HFFc6 (cell line): ENCODE measurements at regions not wholly inside any gene's neighbourhood (a gene's known extent, or its start where the extent isn't known, plus 50 kb on each side); places are given as distances from the start of the nearest gene placed in this dataset.
"Not testable (repeated sequence)": the region's sequence is repeated elsewhere in the genome, so short reads cannot be mapped to it uniquely, and the experiment has no call there.

Experiments
- DNase-seq: peaks from one replicate; pipeline ENCODE4 v3.0.0-alpha.2; 2018
- H3K27ac Mint-ChIP-seq: 2 replicates; pipeline ENCODE4 v1.8.0; 2020; ENCODE audit warnings: mild to moderate bottlenecking, mixed read lengths
- H3K27me3 Mint-ChIP-seq: 2 replicates; pipeline ENCODE4 v1.8.0; 2021; ENCODE audit warnings: mild to moderate bottlenecking, moderate library complexity, mixed read lengths; ENCODE audit not compliant: insufficient read depth
- H3K36me3 Mint-ChIP-seq: 2 replicates; pipeline ENCODE4 v1.8.0; 2021; ENCODE audit warnings: low read depth, mixed read lengths
- H3K4me1 Mint-ChIP-seq: 2 replicates; pipeline ENCODE4 v1.8.0; 2020; ENCODE audit warnings: low read depth, mixed read lengths
- H3K4me3 Mint-ChIP-seq: 2 replicates; pipeline ENCODE4 v1.8.0; 2020; ENCODE audit warnings: mild to moderate bottlenecking, moderate library complexity, mixed read lengths
- H3K9me3 Mint-ChIP-seq: 2 replicates; pipeline ENCODE4 v1.8.0; 2020; ENCODE audit warnings: mild to moderate bottlenecking, mixed read lengths
- TF ChIP-seq, protein P1 (sequence below): fragments of 200-600 bp; sonication (generic); IDR thresholded peaks from 2 replicates; pipeline ENCODE4 v1.5.0; 2021; ENCODE audit warnings: antibody characterized with exemption, mild to moderate bottlenecking

DNA sequence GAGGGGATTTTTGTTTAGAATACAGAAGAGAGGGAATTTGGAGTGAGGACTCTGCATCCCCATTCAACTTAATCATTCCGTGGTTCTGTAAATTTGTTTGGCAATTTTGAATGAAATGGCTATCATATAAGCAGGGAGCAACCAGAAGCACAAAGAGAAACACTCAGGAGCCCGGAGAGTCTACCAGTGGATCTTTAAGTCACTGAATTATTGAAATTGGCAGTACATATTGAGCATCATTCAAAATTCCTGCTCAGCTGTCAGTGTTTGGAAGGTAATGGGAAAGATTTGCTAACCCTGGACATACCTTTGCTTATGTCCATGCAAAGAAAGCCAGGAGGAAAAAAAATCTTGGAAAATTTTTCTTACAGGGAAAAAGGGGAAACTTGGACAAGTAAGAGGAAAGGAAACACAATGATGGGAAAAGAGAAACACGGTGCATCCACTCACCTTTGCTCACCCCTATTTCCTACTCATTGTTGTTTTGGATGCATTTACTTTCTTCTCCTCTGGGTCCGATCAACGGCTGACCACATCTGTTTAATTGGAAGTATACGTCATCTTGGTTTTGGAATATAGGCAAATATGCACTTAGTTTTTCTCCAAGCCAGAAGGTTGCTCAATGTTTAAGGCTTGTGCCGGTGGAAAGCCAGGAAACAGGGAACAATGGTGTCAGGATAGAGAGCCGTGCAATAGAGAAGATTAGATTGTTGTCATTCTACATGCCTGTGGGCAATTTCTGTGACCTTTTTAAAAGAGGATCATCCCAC is 243.0 kb upstream of the LYPLAL1 start:
- TF ChIP-seq, protein P1, sequence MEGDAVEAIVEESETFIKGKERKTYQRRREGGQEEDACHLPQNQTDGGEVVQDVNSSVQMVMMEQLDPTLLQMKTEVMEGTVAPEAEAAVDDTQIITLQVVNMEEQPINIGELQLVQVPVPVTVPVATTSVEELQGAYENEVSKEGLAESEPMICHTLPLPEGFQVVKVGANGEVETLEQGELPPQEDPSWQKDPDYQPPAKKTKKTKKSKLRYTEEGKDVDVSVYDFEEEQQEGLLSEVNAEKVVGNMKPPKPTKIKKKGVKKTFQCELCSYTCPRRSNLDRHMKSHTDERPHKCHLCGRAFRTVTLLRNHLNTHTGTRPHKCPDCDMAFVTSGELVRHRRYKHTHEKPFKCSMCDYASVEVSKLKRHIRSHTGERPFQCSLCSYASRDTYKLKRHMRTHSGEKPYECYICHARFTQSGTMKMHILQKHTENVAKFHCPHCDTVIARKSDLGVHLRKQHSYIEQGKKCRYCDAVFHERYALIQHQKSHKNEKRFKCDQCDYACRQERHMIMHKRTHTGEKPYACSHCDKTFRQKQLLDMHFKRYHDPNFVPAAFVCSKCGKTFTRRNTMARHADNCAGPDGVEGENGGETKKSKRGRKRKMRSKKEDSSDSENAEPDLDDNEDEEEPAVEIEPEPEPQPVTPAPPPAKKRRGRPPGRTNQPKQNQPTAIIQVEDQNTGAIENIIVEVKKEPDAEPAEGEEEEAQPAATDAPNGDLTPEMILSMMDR, result no peak
- H3K27ac Mint-ChIP-seq, result no peak overlapping the region

DNA sequence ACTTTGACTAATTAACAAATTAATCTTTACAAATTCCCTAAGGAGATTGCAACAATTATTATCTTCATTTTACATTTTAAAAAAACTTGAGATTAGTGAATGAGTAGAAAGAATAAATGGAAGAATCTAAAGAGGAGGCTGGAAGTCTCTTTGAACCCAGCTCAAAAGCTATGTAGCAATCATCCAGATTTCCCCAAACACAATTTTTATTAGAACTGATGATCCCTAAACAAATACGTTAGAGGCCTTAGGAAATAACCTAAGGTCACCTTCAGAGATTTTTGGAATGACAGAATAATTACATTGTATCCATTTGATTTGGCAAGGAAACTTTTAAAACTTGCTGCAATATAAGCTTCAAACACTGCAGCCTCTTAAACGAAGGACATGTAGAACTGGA is 242.4 kb upstream of the LYPLAL1 start:
- Mint-ChIP-seq H3K4me3 (no peak overlapping the region), H3K9me3 (peaks cover 10% of the 10 kb centered on the region), H3K4me1 (no peaks in the 10 kb centered on the region), H3K36me3 (peaks cover 6% of the 10 kb centered on the region; the same call in 1 of the 2 replicates), H3K27me3 (no peaks in the 10 kb centered on the region; the same call in 1 of the 2 replicates), H3K27ac (no peak overlapping the region)
- DNase-seq, result no peak
- TF ChIP-seq, protein P1, result no peak

More for the DNA sequence above, 243.0 kb upstream of the LYPLAL1 start:
- Mint-ChIP-seq H3K4me3 (no peak overlapping the region), H3K9me3 (peaks cover 3% of the 10 kb centered on the region), H3K4me1 (no peaks in the 10 kb centered on the region), H3K27me3 (no peaks in the 10 kb centered on the region; the same call in 1 of the 2 replicates), H3K36me3 (peaks cover 4% of the 10 kb centered on the region; the same call in 1 of the 2 replicates)
- peak; percentile 35 for DNase-seq

DNA sequence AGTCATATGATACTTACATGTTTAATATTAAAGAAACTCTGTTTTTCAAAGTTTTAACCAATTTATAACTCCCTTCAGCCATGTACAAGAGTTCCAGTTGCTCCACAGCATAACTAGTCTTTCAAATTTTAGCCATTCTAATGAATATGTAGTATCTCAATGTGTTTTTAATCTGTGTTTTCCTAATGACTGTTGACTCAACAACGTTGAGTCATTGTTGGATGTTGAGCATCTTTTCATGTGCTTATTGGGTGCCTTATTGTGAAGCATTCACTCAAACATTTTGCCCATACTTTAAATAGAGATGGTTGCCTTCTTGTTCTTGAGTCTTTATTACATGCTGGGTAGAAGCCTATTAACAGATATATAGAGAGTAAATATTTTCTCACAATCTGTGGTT is 240.2 kb upstream of the LYPLAL1 start:
- H3K4me1 Mint-ChIP-seq, result no peaks in the 10 kb centered on the region
- peaks cover 2% of the 10 kb centered on the region; the same call in 1 of the 2 replicates for H3K27me3 Mint-ChIP-seq
- H3K27ac Mint-ChIP-seq, result no peak overlapping the region
- H3K4me3 Mint-ChIP-seq, result no peak overlapping the region
- TF ChIP-seq, protein P1, result no peak
- no peak for DNase-seq
- H3K36me3 Mint-ChIP-seq, result peaks cover 6% of the 10 kb centered on the region; the same call in 1 of the 2 replicates
- peaks cover 16% of the 10 kb centered on the region for H3K9me3 Mint-ChIP-seq

DNA sequence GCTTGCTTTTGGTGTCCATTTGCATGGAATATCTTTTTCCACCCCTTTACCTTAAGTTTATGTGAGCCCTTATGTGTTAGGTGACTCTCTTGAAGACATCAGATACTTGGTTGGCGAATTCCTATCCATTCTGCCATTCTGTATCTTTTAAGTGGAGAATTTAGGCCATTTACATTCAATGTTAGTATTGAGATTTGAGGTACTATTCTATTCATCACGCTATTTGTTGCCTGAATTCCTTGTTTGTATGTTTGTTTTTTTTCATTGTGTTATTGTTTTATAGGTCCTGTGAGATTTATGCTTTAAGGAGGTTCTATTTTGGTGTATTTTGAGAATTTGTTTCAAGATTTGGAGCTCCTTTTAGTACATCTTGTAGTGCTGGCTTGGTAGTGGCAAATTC is 238.3 kb upstream of the LYPLAL1 start:
- peaks cover 24% of the 10 kb centered on the region for H3K9me3 Mint-ChIP-seq
- H3K36me3 Mint-ChIP-seq, H3K4me3 Mint-ChIP-seq, DNase-seq, H3K4me1 Mint-ChIP-seq, H3K27me3 Mint-ChIP-seq, H3K27ac Mint-ChIP-seq: not testable (repeated sequence)

DNA sequence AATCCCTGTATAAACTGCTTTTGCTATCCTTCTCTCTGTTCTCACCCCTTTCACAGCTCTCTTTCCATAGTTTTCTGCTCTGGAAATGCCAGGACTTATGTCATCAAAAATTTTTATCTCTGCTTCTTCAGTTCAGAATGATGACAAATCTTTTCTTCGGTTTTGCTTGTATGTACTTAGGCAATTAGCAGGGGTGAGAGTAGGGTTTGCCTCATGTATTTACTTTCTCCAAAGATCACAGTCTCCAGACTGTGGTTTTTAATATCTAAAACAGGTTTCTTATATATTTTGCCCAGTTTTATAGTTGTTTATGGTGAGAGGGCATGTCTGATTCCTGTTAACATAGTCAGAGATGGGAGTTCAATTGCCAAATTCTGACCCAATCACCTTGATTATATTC is 235.4 kb upstream of the LYPLAL1 start:
- peaks cover 24% of the 10 kb centered on the region for H3K9me3 Mint-ChIP-seq
- TF ChIP-seq, protein P1, result no peak
- DNase-seq, result no peak
- H3K4me1 Mint-ChIP-seq, result no peaks in the 10 kb centered on the region
- peaks cover 4% of the 10 kb centered on the region; the same call in 1 of the 2 replicates for H3K27me3 Mint-ChIP-seq
- no peak overlapping the region for H3K27ac Mint-ChIP-seq
- H3K36me3 Mint-ChIP-seq, result peaks cover 6% of the 10 kb centered on the region; the same call in 1 of the 2 replicates
- no peak overlapping the region for H3K4me3 Mint-ChIP-seq

DNA sequence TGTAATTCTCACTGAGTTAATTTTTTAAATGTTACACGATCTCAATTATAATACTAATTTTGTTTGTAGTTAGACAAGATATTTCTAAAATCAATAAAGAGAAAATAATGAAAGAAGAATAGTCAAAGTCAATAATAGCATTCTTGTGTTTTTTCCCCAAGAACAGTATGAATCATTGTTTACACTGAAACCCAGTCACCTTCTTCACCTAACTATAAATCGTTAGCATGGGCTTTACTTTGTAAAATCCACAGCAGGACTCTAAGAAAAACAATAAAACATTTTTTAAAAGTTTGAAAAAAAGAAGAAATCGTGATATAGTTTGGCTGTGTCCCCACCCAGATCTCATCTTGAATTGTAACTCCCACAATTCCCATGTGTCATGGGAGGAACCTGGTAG is 234.6 kb upstream of the LYPLAL1 start:
- H3K4me1 Mint-ChIP-seq, result no peaks in the 10 kb centered on the region
- DNase-seq, result no peak
- peaks cover 4% of the 10 kb centered on the region; the same call in 1 of the 2 replicates for H3K27me3 Mint-ChIP-seq
- peaks cover 24% of the 10 kb centered on the region for H3K9me3 Mint-ChIP-seq
- TF ChIP-seq, protein P1, result no peak
- H3K36me3 Mint-ChIP-seq, result peaks cover 6% of the 10 kb centered on the region; the same call in 1 of the 2 replicates
- no peak overlapping the region for H3K4me3 Mint-ChIP-seq
- H3K27ac Mint-ChIP-seq, result no peak overlapping the region
